HG02840 (cell line): ENCODE measurements at regions not wholly inside any gene's neighbourhood (a gene's known extent, or its start where the extent isn't known, plus 50 kb on each side); places are given as distances from the start of the nearest gene placed in this dataset.

Source experiments
- ATAC-seq: cut with Tn5 transposase; IDR thresholded peaks from one replicate; pipeline ENCODE4 v1.9.1; 2021; ENCODE audit warnings: mild to moderate bottlenecking, moderate library complexity, moderate number of reproducible peaks; ENCODE audit not compliant: unreplicated experiment, low FRiP score

- ATAC-seq = no peak
Measured at GRCh38 chr12:13843841-13844240, 137.6 kb downstream of the GRIN2B start.

- ATAC-seq = no peak
Measured at GRCh38 chr12:13841358-13841757, 140.0 kb downstream of the GRIN2B start.

GRCh38 chr12:13839365-13840336, 141.8 kb downstream of the GRIN2B start:
- ATAC-seq = no peak

- no peak for ATAC-seq
Measured at GRCh38 chr12:13836099-13836498, 145.3 kb downstream of the GRIN2B start.

GRCh38 chr12:13835652-13836051, 145.8 kb downstream of the GRIN2B start:
- no peak for ATAC-seq

- no peak for ATAC-seq
Measured at GRCh38 chr12:13834241-13834640, 147.2 kb downstream of the GRIN2B start.

- ATAC-seq = no peak
Measured at GRCh38 chr12:13817131-13817530, 164.3 kb downstream of the GRIN2B start.

GRCh38 chr12:13816394-13816793, 165.0 kb downstream of the GRIN2B start:
- no peak for ATAC-seq

GRCh38 chr12:13812168-13812567, 169.2 kb downstream of the GRIN2B start:
- no peak for ATAC-seq

GRCh38 chr12:13811061-13811460, 170.3 kb downstream of the GRIN2B start:
- no peak for ATAC-seq

- no peak for ATAC-seq
Measured at GRCh38 chr12:13805041-13805440, 176.4 kb downstream of the GRIN2B start.

GRCh38 chr12:13801543-13801942, 179.9 kb downstream of the GRIN2B start:
- no peak for ATAC-seq

- no peak for ATAC-seq
Measured at GRCh38 chr12:13799574-13799973, 181.8 kb downstream of the GRIN2B start.

GRCh38 chr12:13798162-13798561, 183.2 kb downstream of the GRIN2B start:
- no peak for ATAC-seq

GRCh38 chr12:13794706-13795105, 186.7 kb downstream of the GRIN2B start:
- no peak for ATAC-seq

- ATAC-seq = no peak
Measured at GRCh38 chr12:13790317-13790716, 191.1 kb downstream of the GRIN2B start.

GRCh38 chr12:13788626-13789025, 192.8 kb downstream of the GRIN2B start:
- no peak for ATAC-seq

GRCh38 chr12:13786646-13787045, 194.8 kb downstream of the GRIN2B start:
- no peak for ATAC-seq

- no peak for ATAC-seq
Measured at GRCh38 chr12:13784504-13784903, 196.9 kb downstream of the GRIN2B start.

- ATAC-seq = no peak
Measured at GRCh38 chr12:13780453-13780852, 200.9 kb downstream of the GRIN2B start.

- no peak for ATAC-seq
Measured at GRCh38 chr12:13777374-13777773, 204.0 kb downstream of the GRIN2B start.

GRCh38 chr12:13772264-13772663, 209.1 kb downstream of the GRIN2B start:
- ATAC-seq = no peak
